ENCODE measurements at regions not wholly inside any gene's neighbourhood (a gene's known extent, or its start where the extent isn't known, plus 50 kb on each side); places are given as distances from the start of the nearest gene placed in this dataset.

DNA sequence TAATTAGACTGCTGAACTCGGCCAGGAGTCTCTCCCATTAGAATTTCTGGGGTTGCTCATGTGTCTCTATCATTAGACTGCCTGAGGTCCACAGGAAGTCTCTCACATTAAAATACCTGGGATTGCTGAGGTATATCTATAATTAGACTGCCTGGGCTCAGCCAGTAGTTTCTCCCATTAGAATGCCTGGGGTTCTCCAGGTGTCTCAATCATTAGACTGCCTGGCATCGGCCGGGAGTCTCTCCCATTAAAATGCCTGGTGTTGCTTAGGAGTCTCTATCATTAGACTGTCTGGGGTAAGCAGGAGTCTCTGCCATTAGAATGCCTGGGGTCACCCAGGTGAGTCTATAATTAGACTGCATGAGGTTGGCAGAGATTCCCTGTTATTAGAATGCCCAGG, 2233.4 kb downstream of the TP53TG3F start:
- FAIRE-seq (no peak), DNase-seq (ENCODE audit: low read depth, low spot score) (no peak)
- Histone ChIP-seq H4K20me1 (ENCODE audit: control insufficient read depth, extremely low read depth, insufficient read depth, low read length) (no peaks in the 10 kb centered on the region), H3K36me3 (ENCODE audit: control insufficient read depth in 2 of 2, extremely low read depth in 1 of 2, insufficient read depth in 2 of 2, low read length in 2 of 2) (no peaks in the 10 kb centered on the region), H2AFZ (ENCODE audit: control insufficient read depth, low read length) (no peak overlapping the region), H3K27ac (ENCODE audit: control insufficient read depth, insufficient read depth, low read length) (no peak overlapping the region), H3K4me3 (ENCODE audit: control insufficient read depth in 2 of 3, extremely low read depth in 1 of 3, insufficient read depth in 2 of 3, low read depth in 1 of 3, low read length in 3 of 3) (no peak overlapping the region), H3K9me1 (ENCODE audit: control insufficient read depth, extremely low read depth, insufficient read depth, low read length) (no peaks in the 10 kb centered on the region), H3K9ac (ENCODE audit: control insufficient read depth, extremely low read depth, insufficient read depth, low read length) (no peak overlapping the region), H3K79me2 (ENCODE audit: control insufficient read depth, insufficient read depth, low read length) (no peaks in the 10 kb centered on the region), H3K4me1 (ENCODE audit: control insufficient read depth, extremely low read depth, insufficient read depth, low read length) (no peaks in the 10 kb centered on the region), H3K9me3 (ENCODE audit: control insufficient read depth, low read depth, low read length) (no peaks in the 10 kb centered on the region), H3K4me2 (ENCODE audit: control insufficient read depth, extremely low read depth, insufficient read depth, low read depth, low read length) (no peak overlapping the region), H3K27me3 (ENCODE audit: control insufficient read depth, extremely low read depth, insufficient read depth, low read length) (no peaks in the 10 kb centered on the region)
- dilution Hi-C loops (cut with MboI; ENCODE audit: extremely low pct_ligation_motif_present, low sequenced_read_pairs) = no loop called here
- TF ChIP-seq, protein P1, sequence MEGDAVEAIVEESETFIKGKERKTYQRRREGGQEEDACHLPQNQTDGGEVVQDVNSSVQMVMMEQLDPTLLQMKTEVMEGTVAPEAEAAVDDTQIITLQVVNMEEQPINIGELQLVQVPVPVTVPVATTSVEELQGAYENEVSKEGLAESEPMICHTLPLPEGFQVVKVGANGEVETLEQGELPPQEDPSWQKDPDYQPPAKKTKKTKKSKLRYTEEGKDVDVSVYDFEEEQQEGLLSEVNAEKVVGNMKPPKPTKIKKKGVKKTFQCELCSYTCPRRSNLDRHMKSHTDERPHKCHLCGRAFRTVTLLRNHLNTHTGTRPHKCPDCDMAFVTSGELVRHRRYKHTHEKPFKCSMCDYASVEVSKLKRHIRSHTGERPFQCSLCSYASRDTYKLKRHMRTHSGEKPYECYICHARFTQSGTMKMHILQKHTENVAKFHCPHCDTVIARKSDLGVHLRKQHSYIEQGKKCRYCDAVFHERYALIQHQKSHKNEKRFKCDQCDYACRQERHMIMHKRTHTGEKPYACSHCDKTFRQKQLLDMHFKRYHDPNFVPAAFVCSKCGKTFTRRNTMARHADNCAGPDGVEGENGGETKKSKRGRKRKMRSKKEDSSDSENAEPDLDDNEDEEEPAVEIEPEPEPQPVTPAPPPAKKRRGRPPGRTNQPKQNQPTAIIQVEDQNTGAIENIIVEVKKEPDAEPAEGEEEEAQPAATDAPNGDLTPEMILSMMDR (optimal IDR thresholded peaks at IDR 0.05 in 1 of 3, IDR thresholded peaks at IDR 0.05 in 1 of 3, conservative IDR thresholded peaks at IDR 0.05 in 1 of 3; ENCODE audit: extremely low read depth in 1 of 3, insufficient read depth in 2 of 3, low read length in 3 of 3) = no peak
- TF ChIP-seq EZH2 (IDR thresholded peaks at IDR 0.05; ENCODE audit: low read length) = no peak

DNA sequence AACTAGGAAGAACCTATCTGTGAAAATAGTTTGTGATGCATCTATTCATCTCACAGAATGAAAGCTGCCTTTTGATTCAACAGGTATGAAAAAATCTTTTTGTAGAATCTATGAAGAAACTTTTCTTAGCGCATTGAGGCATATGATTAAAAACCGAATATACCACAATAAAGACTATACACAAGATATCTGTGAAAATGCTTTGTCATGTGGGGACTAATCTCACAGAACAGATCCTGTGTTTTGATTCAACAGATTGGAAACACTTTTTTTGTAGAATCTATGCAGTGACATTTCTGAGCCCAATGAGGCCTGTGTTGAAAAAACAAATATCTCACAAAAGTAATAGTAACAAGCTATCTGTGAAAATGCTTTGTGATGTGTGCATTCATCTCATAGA, 2247.5 kb downstream of the TP53TG3F start:
- FAIRE-seq = no peak
- H3K4me1 ChIP-seq (ENCODE audit: control insufficient read depth, extremely low read depth, insufficient read depth, low read length) = no peaks in the 10 kb centered on the region

More for the DNA sequence above, 2247.5 kb downstream of the TP53TG3F start:
- no peaks in the 10 kb centered on the region for H4K20me1 ChIP-seq (ENCODE audit: control insufficient read depth, extremely low read depth, insufficient read depth, low read length)
- no peaks in the 10 kb centered on the region for H3K27me3 ChIP-seq (ENCODE audit: control insufficient read depth, extremely low read depth, insufficient read depth, low read length)
- dilution Hi-C loops (cut with MboI; ENCODE audit: extremely low pct_ligation_motif_present, low sequenced_read_pairs) = no loop called here
- H3K27ac ChIP-seq (ENCODE audit: control insufficient read depth, insufficient read depth, low read length) = no peak overlapping the region
- H3K4me3 ChIP-seq (ENCODE audit: control insufficient read depth in 2 of 3, extremely low read depth in 1 of 3, insufficient read depth in 2 of 3, low read depth in 1 of 3, low read length in 3 of 3) = no peak overlapping the region
- no peak overlapping the region for H3K9ac ChIP-seq (ENCODE audit: control insufficient read depth, extremely low read depth, insufficient read depth, low read length)
- H3K36me3 ChIP-seq (ENCODE audit: control insufficient read depth in 2 of 2, extremely low read depth in 1 of 2, insufficient read depth in 2 of 2, low read length in 2 of 2) = no peaks in the 10 kb centered on the region
- DNase-seq (ENCODE audit: low read depth, low spot score) = no peak
- H3K9me1 ChIP-seq (ENCODE audit: control insufficient read depth, extremely low read depth, insufficient read depth, low read length) = no peaks in the 10 kb centered on the region
- no peak overlapping the region for H3K4me2 ChIP-seq (ENCODE audit: control insufficient read depth, extremely low read depth, insufficient read depth, low read depth, low read length)
- H3K79me2 ChIP-seq (ENCODE audit: control insufficient read depth, insufficient read depth, low read length) = no peaks in the 10 kb centered on the region
- H3K9me3 ChIP-seq (ENCODE audit: control insufficient read depth, low read depth, low read length) = no peaks in the 10 kb centered on the region
- H2AFZ ChIP-seq (ENCODE audit: control insufficient read depth, low read length) = no peak overlapping the region
- TF ChIP-seq, protein P1 (optimal IDR thresholded peaks at IDR 0.05 in 1 of 3, IDR thresholded peaks at IDR 0.05 in 1 of 3, conservative IDR thresholded peaks at IDR 0.05 in 1 of 3; ENCODE audit: extremely low read depth in 1 of 3, insufficient read depth in 2 of 3, low read length in 3 of 3) = no peak
- no peak for TF ChIP-seq EZH2 (IDR thresholded peaks at IDR 0.05; ENCODE audit: low read length)

Measured in keratinocyte (primary cell).